Neural cell (in vitro differentiated cells): ENCODE measurements at regions not wholly inside any gene's neighbourhood (a gene's known extent, or its start where the extent isn't known, plus 50 kb on each side); places are given as distances from the start of the nearest gene placed in this dataset.

ENCODE experiments used
- EP300 ChIP-seq: fragments of 450-650 bp; conservative IDR thresholded peaks from 2 replicates; pipeline ENCODE4 v1.6.1; 2014; ENCODE audit warnings: antibody characterized with exemption, mild to moderate bottlenecking, moderate library complexity; ENCODE audit not compliant: poor library complexity, severe bottlenecking
- EZH2 ChIP-seq: fragments of 200-600, 300-800 bp; shearing (Covaris generic), sonication (generic); IDR thresholded peaks from 2 replicates; pipeline ENCODE4 v1.6.1; 2014; ENCODE audit warnings: antibody characterized with exemption, low read length, borderline replicate concordance, mild to moderate bottlenecking; ENCODE audit not compliant: insufficient read depth, poor library complexity, severe bottlenecking
- POLR2AphosphoS5 ChIP-seq: IDR thresholded peaks from 2 replicates; pipeline ENCODE4 v1.6.1; 2012
- RAD21 ChIP-seq: fragments of 450-650 bp; conservative IDR thresholded peaks from 2 replicates; pipeline ENCODE4 v1.6.1; 2014; ENCODE audit warnings: antibody characterized with exemption, mild to moderate bottlenecking, moderate library complexity
- SMC3 ChIP-seq: fragments of 450-650 bp; conservative IDR thresholded peaks from 2 replicates; pipeline ENCODE4 v1.6.1; 2014; ENCODE audit warnings: antibody characterized with exemption, mild to moderate bottlenecking, moderate library complexity; ENCODE audit not compliant: poor library complexity
- TAF1 ChIP-seq: IDR thresholded peaks from 2 replicates; pipeline ENCODE4 v1.6.1; 2012; ENCODE audit warnings: low read depth
- TF ChIP-seq, protein P1 (sequence below): fragments of 450-650 bp; IDR thresholded peaks from 2 replicates; pipeline ENCODE4 v1.5.1; 2014; ENCODE audit warnings: antibody characterized with exemption, mild to moderate bottlenecking, moderate library complexity; ENCODE audit not compliant: poor library complexity, severe bottlenecking
- TF ChIP-seq, protein P2 (sequence below): IDR thresholded peaks from 2 replicates; pipeline ENCODE4 v1.6.1; 2012; ENCODE audit warnings: borderline replicate concordance

DNA sequence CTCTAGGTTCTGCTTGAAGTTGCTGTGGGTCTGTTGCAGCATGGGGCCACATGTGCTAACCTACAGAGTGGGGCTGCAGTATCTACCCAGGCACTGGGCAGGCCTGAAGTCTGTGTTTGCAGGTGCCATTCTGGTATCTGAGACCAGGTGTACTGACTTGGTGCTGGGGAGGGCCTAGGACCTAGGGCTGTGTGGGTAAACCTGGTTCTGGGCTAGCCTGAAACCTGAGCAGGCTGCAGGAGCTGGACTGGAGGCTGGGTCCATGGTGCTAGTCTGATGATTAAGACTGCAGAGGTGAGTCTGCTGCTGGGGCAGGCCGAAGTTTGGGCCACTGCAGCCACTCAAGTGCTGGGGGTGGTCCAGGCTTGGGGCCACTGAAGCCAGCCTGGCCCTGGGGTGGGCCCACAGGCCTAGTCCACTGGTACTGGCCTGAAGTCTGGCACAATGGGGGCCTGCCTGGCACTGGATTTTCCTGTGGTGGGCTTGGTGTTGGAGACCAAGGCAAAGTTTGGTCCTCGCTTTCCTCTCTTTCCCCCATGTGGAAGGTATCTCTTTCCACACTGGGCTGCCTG, 310.6 kb downstream of the NDFIP2 start:
- TF ChIP-seq EZH2 (no peak), RAD21 (no peak), POLR2AphosphoS5 (no peak), TAF1 (no peak), SMC3 (no peak), EP300 (no peak)
- TF ChIP-seq, protein P1, sequence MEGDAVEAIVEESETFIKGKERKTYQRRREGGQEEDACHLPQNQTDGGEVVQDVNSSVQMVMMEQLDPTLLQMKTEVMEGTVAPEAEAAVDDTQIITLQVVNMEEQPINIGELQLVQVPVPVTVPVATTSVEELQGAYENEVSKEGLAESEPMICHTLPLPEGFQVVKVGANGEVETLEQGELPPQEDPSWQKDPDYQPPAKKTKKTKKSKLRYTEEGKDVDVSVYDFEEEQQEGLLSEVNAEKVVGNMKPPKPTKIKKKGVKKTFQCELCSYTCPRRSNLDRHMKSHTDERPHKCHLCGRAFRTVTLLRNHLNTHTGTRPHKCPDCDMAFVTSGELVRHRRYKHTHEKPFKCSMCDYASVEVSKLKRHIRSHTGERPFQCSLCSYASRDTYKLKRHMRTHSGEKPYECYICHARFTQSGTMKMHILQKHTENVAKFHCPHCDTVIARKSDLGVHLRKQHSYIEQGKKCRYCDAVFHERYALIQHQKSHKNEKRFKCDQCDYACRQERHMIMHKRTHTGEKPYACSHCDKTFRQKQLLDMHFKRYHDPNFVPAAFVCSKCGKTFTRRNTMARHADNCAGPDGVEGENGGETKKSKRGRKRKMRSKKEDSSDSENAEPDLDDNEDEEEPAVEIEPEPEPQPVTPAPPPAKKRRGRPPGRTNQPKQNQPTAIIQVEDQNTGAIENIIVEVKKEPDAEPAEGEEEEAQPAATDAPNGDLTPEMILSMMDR: no peak
- TF ChIP-seq, protein P2, sequence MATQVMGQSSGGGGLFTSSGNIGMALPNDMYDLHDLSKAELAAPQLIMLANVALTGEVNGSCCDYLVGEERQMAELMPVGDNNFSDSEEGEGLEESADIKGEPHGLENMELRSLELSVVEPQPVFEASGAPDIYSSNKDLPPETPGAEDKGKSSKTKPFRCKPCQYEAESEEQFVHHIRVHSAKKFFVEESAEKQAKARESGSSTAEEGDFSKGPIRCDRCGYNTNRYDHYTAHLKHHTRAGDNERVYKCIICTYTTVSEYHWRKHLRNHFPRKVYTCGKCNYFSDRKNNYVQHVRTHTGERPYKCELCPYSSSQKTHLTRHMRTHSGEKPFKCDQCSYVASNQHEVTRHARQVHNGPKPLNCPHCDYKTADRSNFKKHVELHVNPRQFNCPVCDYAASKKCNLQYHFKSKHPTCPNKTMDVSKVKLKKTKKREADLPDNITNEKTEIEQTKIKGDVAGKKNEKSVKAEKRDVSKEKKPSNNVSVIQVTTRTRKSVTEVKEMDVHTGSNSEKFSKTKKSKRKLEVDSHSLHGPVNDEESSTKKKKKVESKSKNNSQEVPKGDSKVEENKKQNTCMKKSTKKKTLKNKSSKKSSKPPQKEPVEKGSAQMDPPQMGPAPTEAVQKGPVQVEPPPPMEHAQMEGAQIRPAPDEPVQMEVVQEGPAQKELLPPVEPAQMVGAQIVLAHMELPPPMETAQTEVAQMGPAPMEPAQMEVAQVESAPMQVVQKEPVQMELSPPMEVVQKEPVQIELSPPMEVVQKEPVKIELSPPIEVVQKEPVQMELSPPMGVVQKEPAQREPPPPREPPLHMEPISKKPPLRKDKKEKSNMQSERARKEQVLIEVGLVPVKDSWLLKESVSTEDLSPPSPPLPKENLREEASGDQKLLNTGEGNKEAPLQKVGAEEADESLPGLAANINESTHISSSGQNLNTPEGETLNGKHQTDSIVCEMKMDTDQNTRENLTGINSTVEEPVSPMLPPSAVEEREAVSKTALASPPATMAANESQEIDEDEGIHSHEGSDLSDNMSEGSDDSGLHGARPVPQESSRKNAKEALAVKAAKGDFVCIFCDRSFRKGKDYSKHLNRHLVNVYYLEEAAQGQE: no peak
